Epithelial cell of proximal tubule (primary cell): ENCODE measurements at regions not wholly inside any gene's neighbourhood (a gene's known extent, or its start where the extent isn't known, plus 50 kb on each side); places are given as distances from the start of the nearest gene placed in this dataset.

Experiments
- DNase-seq: peaks from one replicate; pipeline ENCODE4 v3.0.0-alpha.2; 2011; ENCODE audit warnings: low read depth
- H3K4me3 ChIP-seq: 2 replicates; pipeline ENCODE4 v1.5.1; 2011; ENCODE audit warnings: low read depth, mild to moderate bottlenecking, low read length
- CTCF ChIP-seq: conservative IDR thresholded peaks from 2 replicates; pipeline ENCODE4 v1.5.1; 2012; ENCODE audit warnings: low read depth, mild to moderate bottlenecking, low read length

GRCh38 chr10:24041034-24041433 is 167.9 kb upstream of the KIAA1217 start:
- H3K4me3 ChIP-seq, result no peak overlapping the region
- peak; percentile 46 for DNase-seq
- TF ChIP-seq CTCF, result no peak

- no peak for TF ChIP-seq CTCF
- no peak for DNase-seq
- H3K4me3 ChIP-seq, result no peak overlapping the region
Measured at GRCh38 chr10:24041834-24042233, 167.1 kb upstream of the KIAA1217 start.

- TF ChIP-seq CTCF, result no peak
- no peak overlapping the region for H3K4me3 ChIP-seq
- no peak for DNase-seq
Measured at GRCh38 chr10:24042884-24043283, 166.1 kb upstream of the KIAA1217 start.

- no peak for TF ChIP-seq CTCF
- no peak overlapping the region for H3K4me3 ChIP-seq
- DNase-seq, result no peak
Measured at GRCh38 chr10:24046060-24046459, 162.9 kb upstream of the KIAA1217 start.

GRCh38 chr10:24047176-24047575 is 161.8 kb upstream of the KIAA1217 start:
- DNase-seq, result no peak

GRCh38 chr10:24054421-24054820 is 154.5 kb upstream of the KIAA1217 start:
- TF ChIP-seq CTCF, result no peak
- no peak for DNase-seq
- H3K4me3 ChIP-seq, result no peak overlapping the region

More at GRCh38 chr10:24047176-24047575, 161.8 kb upstream of the KIAA1217 start:
- no peak for TF ChIP-seq CTCF
- H3K4me3 ChIP-seq, result no peak overlapping the region

GRCh38 chr10:24080207-24080606 is 128.7 kb upstream of the KIAA1217 start:
- no peak overlapping the region for H3K4me3 ChIP-seq
- DNase-seq, result no peak
- no peak for TF ChIP-seq CTCF
